ENCODE measurements at regions not wholly inside any gene's neighbourhood (a gene's known extent, or its start where the extent isn't known, plus 50 kb on each side); places are given as distances from the start of the nearest gene placed in this dataset.

DNA sequence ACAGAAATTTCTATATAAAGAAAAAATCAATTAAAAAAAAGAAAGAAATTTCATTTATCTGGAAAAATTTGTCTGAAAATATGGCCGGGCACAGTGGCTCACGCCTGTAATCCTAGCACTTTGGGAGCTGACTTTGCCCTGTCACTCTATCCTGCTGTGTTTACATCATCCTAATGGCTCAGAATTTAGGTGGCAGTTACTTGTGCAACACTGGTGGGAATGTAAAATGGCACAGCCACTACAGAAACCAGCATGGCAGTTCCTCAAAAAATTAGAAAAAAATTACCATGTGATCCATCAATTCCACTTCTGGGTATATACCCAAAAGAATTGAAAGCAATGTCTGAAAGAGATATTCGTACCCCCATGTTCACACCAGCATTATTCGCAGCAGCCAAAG, 405.2 kb upstream of the AUTS2 start:
- H2BK15ac ChIP-seq (ENCODE audit: low read depth, poor library complexity, severe bottlenecking) = no peak overlapping the region
- no peaks in the 10 kb centered on the region for H3K27me3 ChIP-seq (ENCODE audit: control insufficient read depth in 1 of 2, insufficient read depth in 1 of 2, low read length in 2 of 2)
- no peak overlapping the region for H3K27ac ChIP-seq (ENCODE audit: low read length, poor library complexity, severe bottlenecking)
- H3K23ac ChIP-seq (ENCODE audit: low read length in 2 of 2) = no peak overlapping the region
- H4K8ac ChIP-seq (ENCODE audit: low read length) = no peak overlapping the region
- H3K4me3 ChIP-seq (ENCODE audit: insufficient read depth in 1 of 2, low read depth in 1 of 2, low read length in 2 of 2) = no peak overlapping the region
- no peak overlapping the region for H2BK120ac ChIP-seq (ENCODE audit: low read depth, low read length)
- no peak for DNase-seq
- peaks cover 4% of the 10 kb centered on the region for H3K9me3 ChIP-seq (ENCODE audit: control insufficient read depth, low read length)
- no peak overlapping the region for H3K14ac ChIP-seq (ENCODE audit: low read length in 2 of 2)
- H3K18ac ChIP-seq (ENCODE audit: low read depth in 1 of 2, low read length in 2 of 2) = no peak overlapping the region
- H4K91ac ChIP-seq (ENCODE audit: low read length) = no peak overlapping the region
- H3K4me1 ChIP-seq (ENCODE audit: control insufficient read depth, insufficient read depth, low read depth, low read length) = no peaks in the 10 kb centered on the region
- no peak overlapping the region for H2AFZ ChIP-seq (ENCODE audit: low read depth, low read length)
- H2AK5ac ChIP-seq (ENCODE audit: low read length, severe bottlenecking) = no peak overlapping the region
- H2BK12ac ChIP-seq (ENCODE audit: low read length in 2 of 2) = no peak overlapping the region
- no peak overlapping the region for H3K4ac ChIP-seq (ENCODE audit: low read depth in 1 of 2, low read length in 2 of 2)
- H3K4me2 ChIP-seq (ENCODE audit: low read length, poor library complexity, severe bottlenecking) = no peak overlapping the region
- H3K79me1 ChIP-seq (replicated peaks; ENCODE audit: low read length, poor library complexity, severe bottlenecking) = no peaks in the 10 kb centered on the region
- WGBS = 63% methylated on average over 2 of the region's 4 CpGs
- no peak overlapping the region for H2BK5ac ChIP-seq (ENCODE audit: low read depth, low read length, poor library complexity, severe bottlenecking)
- no peaks in the 10 kb centered on the region for H3K36me3 ChIP-seq (ENCODE audit: control insufficient read depth in 1 of 2, insufficient read depth in 2 of 2, low read depth in 1 of 2, low read length in 2 of 2)
- no peak overlapping the region for H3K9ac ChIP-seq (ENCODE audit: low read length)

DNA sequence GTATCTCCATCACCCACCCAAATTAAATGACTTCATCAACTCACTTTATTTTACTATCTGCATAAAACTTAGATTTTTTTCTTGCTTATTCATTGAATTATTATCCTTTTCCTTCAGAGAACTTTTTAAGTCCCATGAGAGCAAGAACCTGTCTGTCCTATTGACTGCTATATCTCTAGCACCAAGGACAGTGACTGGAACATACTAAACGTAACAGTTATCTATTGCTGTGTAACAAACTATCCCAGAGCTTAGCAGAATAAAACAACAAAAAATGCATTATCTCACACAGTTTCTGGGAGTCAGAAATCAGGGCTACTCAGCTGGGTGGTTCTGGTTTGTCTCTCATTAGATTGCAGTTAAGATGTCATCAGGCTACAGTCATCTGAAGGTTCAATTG, 401.7 kb upstream of the AUTS2 start:
- H3K9ac ChIP-seq (ENCODE audit: low read length) = no peak overlapping the region
- 38% methylated on average over 1 of the region's 1 CpG for WGBS
- no peaks in the 10 kb centered on the region for H3K36me3 ChIP-seq (ENCODE audit: control insufficient read depth in 1 of 2, insufficient read depth in 2 of 2, low read depth in 1 of 2, low read length in 2 of 2)
- H2BK5ac ChIP-seq (ENCODE audit: low read depth, low read length, poor library complexity, severe bottlenecking) = no peak overlapping the region
- H2BK120ac ChIP-seq (ENCODE audit: low read depth, low read length) = no peak overlapping the region
- H3K4ac ChIP-seq (ENCODE audit: low read depth in 1 of 2, low read length in 2 of 2) = no peak overlapping the region
- no peak overlapping the region for H3K18ac ChIP-seq (ENCODE audit: low read depth in 1 of 2, low read length in 2 of 2)
- H3K4me3 ChIP-seq (ENCODE audit: insufficient read depth in 1 of 2, low read depth in 1 of 2, low read length in 2 of 2) = no peak overlapping the region
- no peaks in the 10 kb centered on the region for H3K27me3 ChIP-seq (ENCODE audit: control insufficient read depth in 1 of 2, insufficient read depth in 1 of 2, low read length in 2 of 2)
- no peak overlapping the region for H3K23ac ChIP-seq (ENCODE audit: low read length in 2 of 2)
- DNase-seq = no peak
- H2AK5ac ChIP-seq (ENCODE audit: low read length, severe bottlenecking) = no peak overlapping the region
- H3K79me1 ChIP-seq (replicated peaks; ENCODE audit: low read length, poor library complexity, severe bottlenecking) = no peaks in the 10 kb centered on the region
- no peak overlapping the region for H4K91ac ChIP-seq (ENCODE audit: low read length)
- no peak overlapping the region for H3K4me2 ChIP-seq (ENCODE audit: low read length, poor library complexity, severe bottlenecking)
- peaks cover 4% of the 10 kb centered on the region for H3K9me3 ChIP-seq (ENCODE audit: control insufficient read depth, low read length)
- H4K8ac ChIP-seq (ENCODE audit: low read length) = no peak overlapping the region
- no peak overlapping the region for H2BK15ac ChIP-seq (ENCODE audit: low read depth, poor library complexity, severe bottlenecking)
- no peak overlapping the region for H2BK12ac ChIP-seq (ENCODE audit: low read length in 2 of 2)
- H3K4me1 ChIP-seq (ENCODE audit: control insufficient read depth, insufficient read depth, low read depth, low read length) = no peaks in the 10 kb centered on the region
- H2AFZ ChIP-seq (ENCODE audit: low read depth, low read length) = no peak overlapping the region
- no peak overlapping the region for H3K27ac ChIP-seq (ENCODE audit: low read length, poor library complexity, severe bottlenecking)
- no peak overlapping the region for H3K14ac ChIP-seq (ENCODE audit: low read length in 2 of 2)

DNA sequence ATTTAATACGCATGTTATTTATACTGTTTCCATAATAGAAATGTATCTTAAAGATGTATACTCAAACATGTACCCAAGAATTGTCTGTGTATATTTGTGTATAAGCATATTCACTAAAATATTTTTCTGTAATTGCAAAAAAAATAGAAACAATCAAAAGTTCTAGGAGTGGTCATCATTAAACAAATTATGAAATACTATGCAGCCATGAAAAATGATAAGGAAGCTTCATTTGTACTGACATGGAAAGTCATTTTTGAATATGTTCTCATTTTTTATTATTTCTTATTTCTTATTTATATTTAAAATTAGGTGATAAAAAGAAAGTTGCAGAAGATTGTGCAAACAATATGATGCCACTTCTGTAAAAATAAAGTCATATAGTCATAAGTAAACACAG, 400.0 kb upstream of the AUTS2 start:
- no peaks in the 10 kb centered on the region for H3K36me3 ChIP-seq (ENCODE audit: control insufficient read depth in 1 of 2, insufficient read depth in 2 of 2, low read depth in 1 of 2, low read length in 2 of 2)
- no peak overlapping the region for H3K4me3 ChIP-seq (ENCODE audit: insufficient read depth in 1 of 2, low read depth in 1 of 2, low read length in 2 of 2)
- no peaks in the 10 kb centered on the region for H3K4me1 ChIP-seq (ENCODE audit: control insufficient read depth, insufficient read depth, low read depth, low read length)
- peaks cover 4% of the 10 kb centered on the region for H3K9me3 ChIP-seq (ENCODE audit: control insufficient read depth, low read length)
- H4K91ac ChIP-seq (ENCODE audit: low read length) = no peak overlapping the region
- no peak overlapping the region for H2BK120ac ChIP-seq (ENCODE audit: low read depth, low read length)
- H3K4me2 ChIP-seq (ENCODE audit: low read length, poor library complexity, severe bottlenecking) = no peak overlapping the region
- no peaks in the 10 kb centered on the region for H3K79me1 ChIP-seq (replicated peaks; ENCODE audit: low read length, poor library complexity, severe bottlenecking)
- no peak overlapping the region for H3K23ac ChIP-seq (ENCODE audit: low read length in 2 of 2)
- no peak overlapping the region for H2BK15ac ChIP-seq (ENCODE audit: low read depth, poor library complexity, severe bottlenecking)
- H3K9ac ChIP-seq (ENCODE audit: low read length) = no peak overlapping the region
- no peak overlapping the region for H2AK5ac ChIP-seq (ENCODE audit: low read length, severe bottlenecking)
- no peak for DNase-seq
- no peak overlapping the region for H3K27ac ChIP-seq (ENCODE audit: low read length, poor library complexity, severe bottlenecking)
- H2BK12ac ChIP-seq (ENCODE audit: low read length in 2 of 2) = no peak overlapping the region
- no peak overlapping the region for H2AFZ ChIP-seq (ENCODE audit: low read depth, low read length)
- no peak overlapping the region for H2BK5ac ChIP-seq (ENCODE audit: low read depth, low read length, poor library complexity, severe bottlenecking)
- H4K8ac ChIP-seq (ENCODE audit: low read length) = no peak overlapping the region
- H3K27me3 ChIP-seq (ENCODE audit: control insufficient read depth in 1 of 2, insufficient read depth in 1 of 2, low read length in 2 of 2) = no peaks in the 10 kb centered on the region
- H3K4ac ChIP-seq (ENCODE audit: low read depth in 1 of 2, low read length in 2 of 2) = no peak overlapping the region
- no CpG with 5 or more reads among the region's 1 CpG for WGBS
- H3K18ac ChIP-seq (ENCODE audit: low read depth in 1 of 2, low read length in 2 of 2) = no peak overlapping the region
- no peak overlapping the region for H3K14ac ChIP-seq (ENCODE audit: low read length in 2 of 2)

DNA sequence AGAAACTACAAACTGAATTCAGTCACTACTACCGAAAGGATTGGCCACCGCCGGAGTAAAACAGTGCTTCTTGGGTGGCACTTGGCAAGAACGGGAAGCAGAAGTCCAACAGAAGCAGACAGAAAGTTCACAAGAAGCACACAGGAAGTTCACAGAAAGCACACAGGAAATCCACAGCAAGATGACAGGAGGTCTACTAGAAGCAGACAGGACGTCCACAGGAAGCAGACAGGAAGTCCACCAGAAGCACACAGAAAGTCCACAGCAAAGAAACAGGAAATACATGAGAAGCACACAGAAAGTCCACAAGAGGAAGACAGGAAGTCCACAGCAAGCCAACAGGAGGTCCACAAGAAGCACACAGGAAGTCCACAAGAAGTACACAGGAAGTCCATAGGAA, 399.2 kb upstream of the AUTS2 start:
- Histone ChIP-seq H2AK5ac (ENCODE audit: low read length, severe bottlenecking) (no peak overlapping the region), H2BK12ac (ENCODE audit: low read length in 2 of 2) (no peak overlapping the region), H2BK15ac (ENCODE audit: low read depth, poor library complexity, severe bottlenecking) (no peak overlapping the region), H3K27me3 (ENCODE audit: control insufficient read depth in 1 of 2, insufficient read depth in 1 of 2, low read length in 2 of 2) (no peaks in the 10 kb centered on the region), H3K27ac (ENCODE audit: low read length, poor library complexity, severe bottlenecking) (no peak overlapping the region), H3K9ac (ENCODE audit: low read length) (no peak overlapping the region), H3K4me2 (ENCODE audit: low read length, poor library complexity, severe bottlenecking) (no peak overlapping the region), H3K4ac (ENCODE audit: low read depth in 1 of 2, low read length in 2 of 2) (no peak overlapping the region), H3K79me1 (replicated peaks; ENCODE audit: low read length, poor library complexity, severe bottlenecking) (no peaks in the 10 kb centered on the region), H3K18ac (ENCODE audit: low read depth in 1 of 2, low read length in 2 of 2) (no peak overlapping the region), H3K4me1 (ENCODE audit: control insufficient read depth, insufficient read depth, low read depth, low read length) (no peaks in the 10 kb centered on the region), H3K23ac (ENCODE audit: low read length in 2 of 2) (no peak overlapping the region), H3K4me3 (ENCODE audit: insufficient read depth in 1 of 2, low read depth in 1 of 2, low read length in 2 of 2) (no peak overlapping the region), H4K8ac (ENCODE audit: low read length) (no peak overlapping the region), H2BK120ac (ENCODE audit: low read depth, low read length) (no peak overlapping the region), H3K36me3 (ENCODE audit: control insufficient read depth in 1 of 2, insufficient read depth in 2 of 2, low read depth in 1 of 2, low read length in 2 of 2) (no peaks in the 10 kb centered on the region), H2BK5ac (ENCODE audit: low read depth, low read length, poor library complexity, severe bottlenecking) (no peak overlapping the region), H4K91ac (ENCODE audit: low read length) (no peak overlapping the region), H2AFZ (ENCODE audit: low read depth, low read length) (no peak overlapping the region), H3K9me3 (ENCODE audit: control insufficient read depth, low read length) (peaks cover 4% of the 10 kb centered on the region), H3K14ac (ENCODE audit: low read length in 2 of 2) (no peak overlapping the region)
- no peak for DNase-seq
- WGBS = 80% methylated on average over 5 of the region's 5 CpGs
